ENCODE measurements at regions not wholly inside any gene's neighbourhood (a gene's known extent, or its start where the extent isn't known, plus 50 kb on each side); places are given as distances from the start of the nearest gene placed in this dataset.
"Not testable (repeated sequence)": the region's sequence is repeated elsewhere in the genome, so short reads cannot be mapped to it uniquely, and the experiment has no call there.

- DNase-seq (ENCODE audit: low read depth, low spot score), result no peak
Measured at GRCh38 chr4:151459375-151459774, 50.4 kb downstream of the FHIP1A start.

DNA sequence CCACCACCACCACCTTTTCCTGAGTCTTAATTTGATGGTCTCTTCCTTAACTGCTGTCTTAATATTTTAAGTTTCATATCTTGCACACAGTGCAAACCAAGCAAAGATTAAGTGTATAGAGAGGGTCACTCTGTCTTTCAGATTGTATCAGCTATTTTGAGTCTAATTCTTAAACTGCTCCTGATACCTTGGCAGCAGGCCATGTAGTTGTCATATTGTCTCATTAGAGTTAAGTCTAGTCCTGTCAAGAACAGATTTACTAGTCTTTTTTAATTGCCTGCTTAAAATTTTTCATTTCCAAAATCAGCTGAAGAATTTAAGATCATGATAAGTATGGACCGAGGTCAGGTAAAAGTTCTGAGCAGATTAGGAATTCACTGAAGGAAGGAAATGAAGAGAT, 51.5 kb downstream of the FHIP1A start:
- DNase-seq (ENCODE audit: low read depth, low spot score), result no peak

DNA sequence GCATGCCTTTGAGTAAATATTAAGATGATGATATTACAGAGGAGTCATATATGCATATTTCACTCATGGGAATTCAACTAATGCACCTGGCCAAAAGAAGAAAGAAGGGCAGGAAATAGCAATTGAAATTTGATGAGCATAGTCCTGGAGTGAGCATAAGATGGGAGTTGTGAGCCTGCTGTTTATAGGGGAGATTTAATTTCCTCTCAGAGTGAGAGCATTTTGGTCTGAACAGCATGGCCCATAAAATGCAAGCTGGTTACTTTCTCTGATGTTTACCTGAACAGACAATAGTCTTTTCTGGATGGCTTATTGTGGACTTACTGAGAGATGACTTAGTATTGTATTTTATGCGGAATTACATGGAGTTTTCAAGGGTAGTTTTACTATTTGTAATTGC, 53.6 kb downstream of the FHIP1A start:
- no peak for DNase-seq (ENCODE audit: low read depth, low spot score)

DNA sequence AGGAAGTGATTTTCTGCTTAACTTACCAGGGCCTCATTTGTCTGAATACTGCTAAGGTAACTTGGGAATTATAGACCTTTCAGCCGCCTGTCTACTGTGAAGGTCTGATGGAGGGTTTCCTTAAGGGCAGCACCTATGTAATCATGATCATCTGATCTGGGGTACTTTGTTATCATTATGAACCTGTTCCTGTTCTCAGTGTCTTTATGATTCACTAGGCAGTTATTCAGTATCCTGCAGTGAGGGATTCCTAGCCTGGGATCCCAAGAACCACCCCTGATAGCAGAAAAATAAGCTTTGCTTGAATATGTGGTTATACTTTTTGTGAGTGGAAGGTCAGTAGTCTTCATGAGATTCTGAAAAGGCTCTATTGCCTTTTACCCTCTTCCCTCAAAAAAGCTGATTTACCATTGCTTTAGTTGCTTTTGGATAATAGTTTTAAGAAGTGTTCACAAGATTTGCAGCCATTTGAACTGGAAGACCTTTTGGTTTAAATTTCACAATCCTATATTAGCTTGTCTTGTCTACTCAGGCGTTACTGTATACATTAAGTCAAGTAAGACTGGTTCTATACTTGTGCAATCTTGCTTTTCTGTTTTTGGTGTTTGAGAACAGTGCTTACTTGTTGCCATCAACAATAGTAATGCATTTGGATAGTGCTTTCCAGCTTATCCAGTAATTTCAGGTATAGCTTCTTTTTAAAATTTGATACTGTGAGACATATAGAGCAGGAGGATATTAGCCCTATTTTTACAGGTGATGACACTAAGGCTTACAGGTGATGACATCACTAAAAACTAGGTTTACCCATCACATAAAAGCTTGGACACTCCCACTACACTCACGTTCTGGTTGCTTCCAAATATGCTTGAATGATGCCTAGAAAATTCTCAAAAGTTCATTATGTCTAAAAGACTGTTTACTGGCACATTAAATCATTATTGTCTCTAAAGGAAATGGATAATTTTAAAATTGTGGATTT, 60.0 kb downstream of the FHIP1A start:
- no peak for DNase-seq (ENCODE audit: low read depth, low spot score)

- no peak for DNase-seq (ENCODE audit: low read depth, low spot score)
Measured at GRCh38 chr4:151469970-151470369, 61.0 kb downstream of the FHIP1A start.

GRCh38 chr4:151471728-151472127, 62.8 kb downstream of the FHIP1A start:
- no peak for DNase-seq (ENCODE audit: low read depth, low spot score)

DNA sequence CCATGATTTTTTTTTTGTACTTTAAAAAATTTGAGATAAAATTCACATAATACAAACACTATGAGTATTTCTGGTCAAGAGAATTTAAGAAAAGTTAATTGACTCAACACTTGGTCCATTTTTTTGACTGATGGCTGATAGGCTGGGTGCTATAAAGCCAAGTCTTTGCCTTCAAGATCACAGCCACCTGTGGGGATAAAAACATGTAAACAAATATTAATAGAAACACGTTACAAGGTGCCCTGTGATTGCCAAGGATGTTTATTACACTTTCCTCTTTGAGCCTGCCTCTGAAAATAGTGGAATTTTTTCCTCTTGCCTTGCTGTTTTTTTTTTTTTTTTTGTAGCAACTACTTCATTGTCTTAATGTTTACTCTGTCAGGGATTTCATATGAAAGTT, 63.3 kb downstream of the FHIP1A start:
- no peak for DNase-seq (ENCODE audit: low read depth, low spot score)

GRCh38 chr4:151472711-151473110, 63.7 kb downstream of the FHIP1A start:
- no peak for DNase-seq (ENCODE audit: low read depth, low spot score)

- DNase-seq (ENCODE audit: low read depth, low spot score), result no peak
Measured at GRCh38 chr4:151473521-151474097, 64.6 kb downstream of the FHIP1A start.

DNA sequence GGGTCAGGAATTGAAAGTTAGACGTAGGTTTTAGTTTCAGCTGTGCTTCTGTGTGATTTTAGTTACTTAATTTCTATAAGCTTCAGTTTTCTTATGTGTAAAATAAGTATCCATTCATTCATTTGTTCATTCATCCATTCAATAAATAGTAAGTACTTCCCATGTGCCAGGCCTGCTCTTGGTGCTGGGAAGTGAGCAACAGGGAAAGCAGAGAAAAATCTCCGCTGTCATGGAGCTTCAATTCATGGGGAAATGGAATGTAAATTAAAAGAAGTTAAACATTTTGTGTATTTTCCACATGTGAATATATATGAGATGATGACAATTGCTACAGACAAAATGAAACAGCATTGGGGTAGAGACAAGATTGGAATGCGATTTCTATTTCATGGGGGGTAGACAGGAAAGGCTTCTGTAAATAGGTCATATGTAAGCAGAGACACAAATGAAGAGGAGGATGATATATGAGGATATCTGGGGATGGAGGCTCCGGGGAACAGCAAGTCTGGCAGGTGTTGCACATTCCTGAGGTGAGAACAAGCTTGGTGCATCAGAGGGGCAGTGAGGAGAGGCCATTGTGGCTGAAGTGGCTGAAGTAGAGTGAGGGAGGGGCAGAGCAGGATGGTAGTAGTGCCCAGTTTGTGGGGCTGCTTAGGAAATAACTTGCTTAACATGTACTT, 66.2 kb downstream of the FHIP1A start:
- no peak for DNase-seq (ENCODE audit: low read depth, low spot score)

DNA sequence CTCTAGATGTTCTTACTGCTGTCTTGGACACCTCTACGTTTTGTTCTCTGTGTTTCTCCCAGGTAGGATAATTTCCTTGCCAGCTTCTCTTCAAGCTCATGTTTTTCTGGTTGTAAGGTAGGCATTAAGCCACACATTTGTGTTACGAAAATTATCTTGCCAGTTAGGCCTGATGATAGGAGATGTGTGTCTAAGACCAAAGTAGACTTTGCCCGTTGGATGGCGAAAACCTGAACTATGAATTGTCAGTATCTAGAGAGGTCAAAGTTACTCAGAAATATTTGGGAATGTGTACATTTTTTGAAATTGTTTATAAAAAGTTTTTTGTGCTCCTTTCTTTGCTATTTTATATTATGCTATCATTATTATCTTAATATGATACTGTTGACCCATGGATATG, 72.8 kb downstream of the FHIP1A start:
- DNase-seq (ENCODE audit: low read depth, low spot score), result no peak

DNA sequence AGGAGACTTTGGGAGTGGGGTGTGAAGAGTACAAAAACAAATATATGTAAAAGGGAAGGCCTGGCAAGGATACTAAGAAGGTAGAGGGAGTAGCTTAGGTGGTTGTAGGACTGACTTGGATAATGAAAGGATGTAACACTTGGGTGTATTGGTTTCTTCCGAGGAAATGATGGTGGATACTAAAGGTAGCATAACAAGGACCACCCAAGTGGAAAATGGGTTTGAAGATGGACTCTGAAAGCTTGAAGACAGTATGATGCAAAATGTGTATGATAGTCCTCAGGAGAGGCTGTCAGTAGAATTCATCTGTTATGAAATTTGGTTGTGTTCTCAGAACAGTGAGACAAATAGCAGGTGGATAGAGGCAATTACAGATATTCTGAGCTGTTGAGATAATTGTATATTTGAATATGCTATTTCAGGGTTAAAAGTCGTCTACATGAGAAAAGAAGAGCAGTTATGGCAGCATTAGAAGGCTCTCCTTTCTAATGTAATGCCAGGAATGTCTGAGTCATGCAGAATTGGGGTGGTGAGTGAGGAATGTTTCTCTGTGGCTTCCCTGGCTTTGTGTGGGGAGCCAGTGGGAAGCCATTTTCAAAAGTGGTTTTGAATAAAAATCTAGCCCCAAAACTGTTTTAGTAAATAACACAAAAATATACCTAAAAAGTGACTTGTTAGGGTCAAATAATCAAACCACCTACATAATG, 75.6 kb downstream of the FHIP1A start:
- peak; percentile 90 for DNase-seq (ENCODE audit: low read depth, low spot score)

- DNase-seq (ENCODE audit: low read depth, low spot score), result no peak
Measured at GRCh38 chr4:151485541-151486131, 76.7 kb downstream of the FHIP1A start.

DNA sequence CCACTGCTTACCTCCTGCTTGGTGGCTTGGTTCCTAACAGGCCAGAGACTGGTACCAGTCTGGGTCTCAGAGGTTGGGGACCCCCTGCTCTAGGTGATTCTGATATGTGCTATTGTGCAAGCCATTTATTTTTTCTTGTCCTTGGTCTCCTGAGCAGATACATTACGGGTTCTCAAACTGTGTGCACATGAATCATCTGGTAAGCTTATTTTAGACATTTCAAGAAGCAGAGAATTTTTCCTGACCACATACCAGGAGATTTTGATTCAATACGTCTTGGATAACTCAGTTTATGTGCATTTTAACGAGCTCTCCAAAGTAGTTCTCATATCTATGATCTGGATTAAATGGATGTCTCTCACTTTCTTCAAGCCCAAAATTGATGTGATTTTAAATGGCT, 77.2 kb downstream of the FHIP1A start:
- no peak for DNase-seq (ENCODE audit: low read depth, low spot score)

GRCh38 chr4:151488968-151489367, 80.0 kb downstream of the FHIP1A start:
- DNase-seq (ENCODE audit: low read depth, low spot score), result no peak

- DNase-seq (ENCODE audit: low read depth, low spot score), result peak; percentile 72
Measured at GRCh38 chr4:151489462-151490203, 80.7 kb downstream of the FHIP1A start.

GRCh38 chr4:151495612-151496011, 86.6 kb downstream of the FHIP1A start:
- not testable (repeated sequence) for DNase-seq (ENCODE audit: low read depth, low spot score)

DNA sequence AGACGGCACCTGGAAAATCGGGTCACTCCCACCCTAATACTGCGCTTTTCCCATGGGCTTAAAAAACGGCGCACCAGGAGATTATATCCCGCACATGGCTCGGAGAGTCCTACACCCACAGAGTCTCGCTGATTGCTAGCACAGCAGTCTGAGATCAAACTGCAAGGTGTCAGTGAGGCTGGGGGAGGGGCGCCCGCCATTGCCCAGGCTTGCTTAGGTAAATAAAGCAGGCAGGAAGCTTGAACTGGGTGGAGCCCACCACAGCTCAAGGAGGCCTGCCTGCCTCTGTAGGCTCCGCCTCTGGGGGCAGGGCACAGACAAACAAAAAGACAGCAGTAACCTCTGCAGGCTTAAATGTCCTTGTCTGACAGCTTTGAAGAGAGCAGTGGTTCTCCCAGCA, 102.6 kb downstream of the FHIP1A start:
- DNase-seq (ENCODE audit: low read depth, low spot score), result not testable (repeated sequence)

- no peak for DNase-seq (ENCODE audit: low read depth, low spot score)
Measured at GRCh38 chr4:151517896-151518295, 108.9 kb downstream of the FHIP1A start.

DNA sequence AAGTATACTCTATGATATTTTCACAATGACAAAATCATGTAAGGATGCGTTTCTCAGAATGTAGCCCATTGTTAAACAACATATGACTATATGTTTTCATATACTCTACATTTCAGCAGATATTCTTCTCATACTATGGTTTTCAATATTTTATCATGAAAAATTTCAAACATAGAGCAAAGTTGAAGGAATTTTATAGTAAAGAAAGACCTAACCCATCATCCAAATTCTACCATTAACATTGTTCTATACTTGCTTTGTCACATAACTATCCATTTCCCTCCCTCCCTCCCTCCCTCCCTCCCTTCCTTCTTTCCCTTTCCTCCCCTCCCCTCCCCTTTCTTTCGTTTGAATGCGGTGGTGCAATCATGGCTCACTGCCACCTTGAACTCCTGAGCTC, 109.4 kb downstream of the FHIP1A start:
- no peak for DNase-seq (ENCODE audit: low read depth, low spot score)

Measured in iPS DF 19.7 (cell line).